MM.1S (cell line): ENCODE measurements at regions not wholly inside any gene's neighbourhood (a gene's known extent, or its start where the extent isn't known, plus 50 kb on each side); places are given as distances from the start of the nearest gene placed in this dataset.

ENCODE experiments used
- DNase-seq: peaks from one replicate; pipeline ENCODE4 v3.0.0-alpha.2; 2015
- H2AFZ ChIP-seq: fragments of 300-600 bp; sonication (generic); 2 replicates; pipeline ENCODE4 v1.6.0; 2016; ENCODE audit warnings: antibody characterized with exemption, low read length
- H3F3A ChIP-seq: fragments of 300-600 bp; sonication (generic); 2 replicates; pipeline ENCODE4 v1.6.1; 2016; ENCODE audit warnings: mild to moderate bottlenecking, antibody characterized with exemption, low read length, moderate library complexity, mixed read lengths; ENCODE audit not compliant: insufficient read depth
- H3K27ac ChIP-seq: fragments of 300-600 bp; sonication (generic); 2 replicates; pipeline ENCODE4 v1.5.1; 2016; ENCODE audit warnings: mild to moderate bottlenecking, low read length
- H3K27me3 ChIP-seq: fragments of 300-600 bp; sonication (generic); replicated peaks from 2 replicates; pipeline ENCODE4 v1.6.0; 2016; ENCODE audit warnings: low read length; ENCODE audit not compliant: insufficient read depth
- H3K36me3 ChIP-seq: fragments of 300-600 bp; sonication (generic); replicated peaks from 2 replicates; pipeline ENCODE4 v1.6.1; 2016; ENCODE audit warnings: mild to moderate bottlenecking, low read length, mixed read lengths; ENCODE audit not compliant: insufficient read depth
- H3K4me1 ChIP-seq: fragments of 300-600 bp; sonication (generic); 2 replicates; pipeline ENCODE4 v1.6.1; 2016; ENCODE audit warnings: low read length, mixed read lengths
- H3K4me2 ChIP-seq: fragments of 300-600 bp; sonication (generic); 2 replicates; pipeline ENCODE4 v1.6.0; 2016; ENCODE audit warnings: low read depth, low read length
- H3K4me3 ChIP-seq: fragments of 300-600 bp; sonication (generic); 2 replicates; pipeline ENCODE4 v1.5.1; 2016; ENCODE audit warnings: low read length, mixed read lengths
- H3K79me2 ChIP-seq: fragments of 300-600 bp; sonication (generic); 2 replicates; pipeline ENCODE4 v1.6.1; 2016; ENCODE audit warnings: mixed run types, low read length, mixed read lengths
- H3K9ac ChIP-seq: fragments of 300-600 bp; sonication (generic); 2 replicates; pipeline ENCODE4 v1.6.1; 2016; ENCODE audit warnings: low read length, mixed read lengths
- H3K9me2 ChIP-seq: fragments of 300-600 bp; sonication (generic); replicated peaks from 2 replicates; pipeline ENCODE4 v1.6.1; 2016; ENCODE audit warnings: mild to moderate bottlenecking, low read length, mixed read lengths; ENCODE audit not compliant: insufficient read depth
- H3K9me3 ChIP-seq: fragments of 300-600 bp; sonication (generic); replicated peaks from 2 replicates; pipeline ENCODE4 v1.6.1; 2016; ENCODE audit warnings: mild to moderate bottlenecking, low read length, mixed read lengths; ENCODE audit not compliant: insufficient read depth
- H4K20me1 ChIP-seq: fragments of 300-600 bp; sonication (generic); 2 replicates; pipeline ENCODE4 v1.6.1; 2016; ENCODE audit warnings: mild to moderate bottlenecking, low read length, moderate library complexity, mixed read lengths; ENCODE audit not compliant: insufficient read depth
- CTCF ChIP-seq: fragments of 300-600 bp; sonication (generic); IDR thresholded peaks from 2 replicates; pipeline ENCODE4 v1.5.1; 2016; ENCODE audit warnings: antibody characterized with exemption, low read length, mixed read lengths
- EZH2 ChIP-seq: fragments of 300-600 bp; sonication (generic); optimal IDR thresholded peaks from 2 replicates; pipeline ENCODE3; 2017; ENCODE audit warnings: low read depth, mild to moderate bottlenecking, antibody characterized with exemption, low read length, mixed read lengths
- EZH2phosphoT487 ChIP-seq: fragments of 300-600 bp; sonication (generic); IDR thresholded peaks from 2 replicates; pipeline ENCODE4 v1.6.1; 2018; ENCODE audit warnings: antibody characterized with exemption, low read length

DNA sequence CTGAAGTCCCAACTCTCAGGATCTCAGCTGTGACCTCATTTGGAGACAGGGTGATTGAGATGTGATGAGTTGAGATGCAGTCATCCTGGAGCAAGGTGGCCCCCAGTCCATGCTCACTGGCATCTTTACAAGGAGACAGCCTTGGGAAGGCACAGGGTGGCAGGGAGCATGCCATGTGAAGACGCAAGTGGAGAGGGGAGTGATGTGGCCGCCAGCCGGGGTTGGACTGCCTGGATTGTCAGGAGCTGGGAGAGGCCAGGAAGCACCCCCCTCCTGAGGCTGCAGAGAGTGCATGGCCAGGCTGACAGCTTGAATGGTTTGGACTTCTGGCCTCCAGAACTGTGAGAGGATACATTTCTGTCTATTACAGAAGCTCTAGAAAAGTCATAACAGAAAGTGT lies 194.4 kb downstream of the UQCRFS1 start:
- Histone ChIP-seq H3K4me2 (no peak overlapping the region), H2AFZ (no peak overlapping the region), H3K79me2 (no peaks in the 10 kb centered on the region), H3K27ac (no peak overlapping the region), H3K27me3 (peaks cover 16% of the 10 kb centered on the region), H3K9me2 (no peaks in the 10 kb centered on the region), H4K20me1 (no peaks in the 10 kb centered on the region), H3K4me1 (no peaks in the 10 kb centered on the region), H3K4me3 (no peak overlapping the region), H3F3A (no peaks in the 10 kb centered on the region), H3K9me3 (no peaks in the 10 kb centered on the region), H3K36me3 (no peaks in the 10 kb centered on the region), H3K9ac (no peak overlapping the region)
- TF ChIP-seq EZH2phosphoT487 (no peak), EZH2 (no peak), CTCF (no peak)
- DNase-seq, result no peak

DNA sequence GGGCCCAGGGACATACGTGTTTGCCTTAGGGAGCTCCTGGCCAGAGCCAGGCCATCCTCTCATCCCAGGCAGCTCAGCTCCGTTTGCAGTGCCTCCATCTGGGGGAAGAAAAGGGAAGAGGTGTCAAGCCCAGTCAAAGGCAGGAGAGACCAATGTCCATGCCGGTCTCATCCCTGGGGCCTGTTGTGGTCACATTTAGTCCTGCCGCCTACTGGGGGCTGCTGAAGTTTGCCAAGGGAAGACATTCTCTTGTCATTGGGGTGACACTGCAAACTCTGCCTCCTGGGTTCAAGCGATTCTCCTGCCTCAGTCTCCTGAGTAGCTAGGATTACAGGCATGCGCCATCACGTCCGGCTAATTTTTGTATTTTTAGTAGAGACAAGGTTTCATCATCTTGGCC lies 195.2 kb downstream of the UQCRFS1 start:
- H3K4me1 ChIP-seq, result no peaks in the 10 kb centered on the region
- no peaks in the 10 kb centered on the region for H3K9me3 ChIP-seq
- H3K79me2 ChIP-seq, result no peaks in the 10 kb centered on the region
- TF ChIP-seq EZH2phosphoT487 (no peak), CTCF (no peak), EZH2 (no peak)
- H3K4me2 ChIP-seq, result no peak overlapping the region
- H3K27me3 ChIP-seq, result peaks cover 23% of the 10 kb centered on the region
- no peak overlapping the region for H3K4me3 ChIP-seq
- H3K9me2 ChIP-seq, result no peaks in the 10 kb centered on the region
- no peaks in the 10 kb centered on the region for H3F3A ChIP-seq
- no peak for DNase-seq
- no peak overlapping the region for H2AFZ ChIP-seq
- no peaks in the 10 kb centered on the region for H4K20me1 ChIP-seq
- no peak overlapping the region for H3K9ac ChIP-seq
- H3K27ac ChIP-seq, result no peak overlapping the region
- no peaks in the 10 kb centered on the region for H3K36me3 ChIP-seq

DNA sequence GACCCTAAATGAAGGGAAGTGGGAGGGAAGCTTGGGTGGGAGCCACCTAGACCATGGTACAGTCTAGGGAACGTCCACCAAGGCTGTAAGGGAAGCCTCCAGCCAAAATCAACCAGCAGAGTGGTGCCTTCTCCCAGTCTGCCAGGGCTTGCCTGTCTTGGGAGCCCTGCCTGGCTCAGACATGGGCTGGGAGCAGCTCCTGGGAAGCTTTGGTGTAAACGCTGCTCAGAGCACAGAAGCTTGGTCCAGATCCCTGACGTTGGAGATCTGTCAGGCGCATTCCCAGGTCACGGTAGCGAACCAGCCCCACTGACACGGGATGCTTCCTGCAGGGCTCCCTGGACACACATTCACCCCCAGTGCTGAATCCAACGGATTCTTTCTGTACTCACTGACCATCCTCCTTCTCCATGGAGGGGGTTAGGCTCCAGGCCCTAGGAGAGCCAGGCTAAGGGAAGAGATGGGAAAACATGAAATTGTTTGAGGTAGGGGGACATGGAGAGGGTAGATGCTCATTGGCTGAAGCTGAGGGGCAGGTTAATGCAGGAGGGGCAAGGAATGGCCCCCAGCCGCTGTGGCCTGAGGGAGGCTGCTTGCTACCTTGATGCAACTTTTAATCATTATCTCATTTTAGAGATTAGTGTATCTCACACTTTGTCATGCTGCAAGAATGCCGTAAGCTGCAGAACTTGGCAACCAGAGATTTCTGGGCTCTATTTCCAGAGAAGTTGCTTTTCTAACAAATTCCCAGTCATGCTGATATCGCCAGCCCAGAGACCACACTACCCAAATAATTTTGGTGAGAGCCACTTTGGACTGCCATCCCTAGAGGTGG lies 195.8 kb downstream of the UQCRFS1 start:
- Histone ChIP-seq H3K4me1 (no peaks in the 10 kb centered on the region), H3K9ac (no peak overlapping the region), H3K4me3 (no peak overlapping the region), H2AFZ (no peak overlapping the region), H3K27me3 (peaks cover 30% of the 10 kb centered on the region), H3K27ac (no peak overlapping the region), H3K9me2 (no peaks in the 10 kb centered on the region), H3K4me2 (no peak overlapping the region), H3K79me2 (no peaks in the 10 kb centered on the region), H3F3A (no peaks in the 10 kb centered on the region), H3K9me3 (no peaks in the 10 kb centered on the region), H3K36me3 (no peaks in the 10 kb centered on the region), H4K20me1 (no peaks in the 10 kb centered on the region)
- TF ChIP-seq EZH2 (no peak), CTCF (no peak), EZH2phosphoT487 (no peak)
- DNase-seq, result no peak
